CD4-positive, alpha-beta T cell treated with Interleukin-21 for 1 hour (primary cell): ENCODE measurements at regions not wholly inside any gene's neighbourhood (a gene's known extent, or its start where the extent isn't known, plus 50 kb on each side); places are given as distances from the start of the nearest gene placed in this dataset.

ENCODE experiments used
- DNase-seq: peaks from one replicate; pipeline ENCODE4 v3.0.0-alpha.2; 2020

DNA sequence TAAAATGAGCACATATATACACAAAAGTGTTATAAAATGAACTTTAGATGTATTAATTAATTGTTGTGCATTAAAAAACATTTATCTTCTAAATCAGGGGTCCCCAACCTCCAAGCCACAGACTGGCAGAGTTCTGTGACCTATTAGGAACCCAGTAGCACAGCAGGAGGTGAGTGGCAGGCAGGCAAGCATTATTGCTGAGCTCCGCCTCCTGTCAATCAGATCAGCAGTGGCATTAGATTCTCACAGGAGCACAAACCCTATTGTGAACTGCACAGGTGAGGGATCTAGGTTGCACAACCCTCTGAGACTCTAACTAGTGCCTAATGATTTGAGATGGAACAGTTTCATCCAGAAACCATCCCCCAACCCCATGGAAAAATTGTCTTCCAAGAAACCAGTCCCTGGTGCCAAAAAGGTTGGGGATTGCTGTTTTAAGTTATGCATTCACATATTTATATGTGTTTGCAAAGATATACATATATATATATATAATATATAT is 583.7 kb downstream of the KCNJ2 start:
- no peak for DNase-seq

DNA sequence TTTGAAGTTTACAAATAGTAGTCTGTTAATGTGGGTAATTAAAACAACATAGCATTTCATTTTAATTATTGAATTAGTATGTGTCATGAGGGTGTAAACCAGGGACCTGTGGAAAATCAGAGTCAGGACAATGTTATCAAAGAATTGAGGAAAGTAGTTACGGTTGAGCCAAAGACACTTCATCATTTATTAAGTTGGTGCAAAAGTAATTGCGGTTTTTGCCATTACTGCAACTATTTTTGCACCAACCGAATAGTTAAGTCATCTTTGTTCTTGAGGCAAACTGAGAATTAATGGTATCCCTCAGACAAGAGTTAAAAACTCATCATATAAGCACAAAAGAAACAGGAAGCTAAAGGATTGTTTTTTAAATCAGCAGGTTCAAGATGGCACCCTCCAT is 593.7 kb downstream of the KCNJ2 start:
- DNase-seq, result no peak

DNA sequence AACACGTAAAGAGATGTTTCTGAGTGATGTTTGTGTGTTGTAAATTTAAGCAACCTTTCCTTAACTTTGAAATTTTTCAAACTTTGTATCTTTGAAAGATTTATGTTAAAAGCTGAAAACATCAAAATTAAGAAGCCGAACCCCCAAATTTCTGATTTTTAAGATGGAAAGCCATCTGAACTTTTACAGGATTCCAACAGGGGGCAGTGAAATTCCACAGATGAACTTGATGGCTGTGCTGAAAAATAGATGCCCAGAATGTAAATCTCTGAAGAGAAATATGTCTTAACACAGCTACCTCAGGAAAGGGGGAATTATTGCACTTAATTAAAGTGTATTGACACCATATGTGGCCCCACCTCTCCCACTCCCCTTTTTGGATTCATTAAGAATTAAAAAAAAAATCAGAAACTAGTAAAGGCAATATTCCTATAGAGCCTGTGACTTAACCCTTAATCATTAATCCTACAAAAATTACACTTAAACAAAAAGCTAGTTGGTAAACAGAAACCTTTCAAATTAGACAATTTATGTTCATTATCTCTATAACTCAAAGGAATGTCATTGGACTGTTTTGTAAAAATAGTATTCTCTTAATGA is 597.9 kb downstream of the KCNJ2 start:
- no peak for DNase-seq

DNA sequence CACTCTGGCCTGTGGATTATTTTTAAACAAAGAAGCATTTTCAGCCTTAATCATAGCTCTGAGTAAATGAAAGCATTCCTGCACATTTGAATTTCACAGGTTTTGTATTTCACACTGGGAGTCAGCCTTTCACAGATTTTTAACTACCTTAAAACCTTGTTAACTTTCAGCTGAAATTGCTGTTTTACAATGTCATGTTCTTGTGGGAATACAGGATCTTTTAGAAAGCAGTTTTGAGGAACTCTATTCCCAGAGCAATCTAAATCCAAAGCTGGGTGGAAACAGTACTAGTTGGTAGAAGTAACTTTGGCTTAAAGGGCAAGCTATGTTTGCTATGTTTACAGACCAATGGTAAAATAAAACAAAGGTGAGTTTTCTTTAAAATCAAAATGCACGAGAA is 600.6 kb downstream of the KCNJ2 start:
- DNase-seq, result no peak

DNA sequence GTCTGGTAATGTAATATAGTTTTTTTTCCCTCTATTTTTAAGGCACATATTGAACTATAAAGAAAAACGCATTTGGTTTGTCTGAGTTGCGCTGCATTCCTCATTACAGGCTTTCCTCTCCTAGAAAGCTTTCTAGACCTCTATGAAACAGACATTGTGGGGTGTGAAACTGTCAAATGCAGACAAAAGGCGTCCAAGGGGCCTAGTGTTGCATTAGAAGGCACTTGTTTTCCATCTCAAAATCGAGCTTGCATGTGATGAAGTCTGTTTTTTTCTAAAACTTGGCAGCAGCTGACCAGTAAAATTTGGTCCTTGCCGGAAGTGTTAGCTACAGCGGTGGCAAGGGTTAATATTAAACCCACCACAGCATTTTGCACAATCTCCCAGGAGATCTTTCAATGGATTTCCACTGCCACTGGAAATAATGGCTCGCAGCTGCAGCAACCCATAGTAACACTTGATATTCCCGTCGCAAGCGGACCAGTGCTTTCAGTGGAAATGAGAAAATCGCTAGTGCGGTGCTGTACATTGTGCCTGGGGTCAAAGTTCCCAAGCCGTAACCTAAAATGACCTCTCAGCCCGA is 602.6 kb downstream of the KCNJ2 start:
- no peak for DNase-seq

DNA sequence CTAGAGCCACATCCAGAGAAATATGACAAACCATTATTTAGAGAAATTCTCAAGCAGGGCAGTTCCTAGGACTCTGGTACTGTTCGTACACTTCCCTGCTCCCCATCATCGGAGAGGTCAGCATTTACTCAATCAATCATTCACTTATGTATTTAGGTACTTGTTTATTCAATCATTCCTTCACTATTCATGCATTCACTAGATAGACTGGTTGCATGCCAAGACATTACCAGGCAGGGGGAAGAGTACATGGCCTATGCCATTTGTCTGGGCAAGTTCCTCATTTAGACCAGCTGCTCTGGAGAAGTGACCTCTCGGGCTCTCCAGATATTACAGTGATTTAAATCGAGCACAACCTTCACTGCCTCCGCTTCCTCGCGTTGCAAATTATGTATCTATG is 603.4 kb downstream of the KCNJ2 start:
- DNase-seq, result no peak

GRCh38 chr17:70773258-70773657 is 603.9 kb downstream of the KCNJ2 start:
- no peak for DNase-seq

GRCh38 chr17:70774339-70775117 is 605.2 kb downstream of the KCNJ2 start:
- no peak for DNase-seq

- no peak for DNase-seq
These were observed 606.3 kb downstream of the KCNJ2 start for GRCh38 chr17:70775679-70776078.

DNA sequence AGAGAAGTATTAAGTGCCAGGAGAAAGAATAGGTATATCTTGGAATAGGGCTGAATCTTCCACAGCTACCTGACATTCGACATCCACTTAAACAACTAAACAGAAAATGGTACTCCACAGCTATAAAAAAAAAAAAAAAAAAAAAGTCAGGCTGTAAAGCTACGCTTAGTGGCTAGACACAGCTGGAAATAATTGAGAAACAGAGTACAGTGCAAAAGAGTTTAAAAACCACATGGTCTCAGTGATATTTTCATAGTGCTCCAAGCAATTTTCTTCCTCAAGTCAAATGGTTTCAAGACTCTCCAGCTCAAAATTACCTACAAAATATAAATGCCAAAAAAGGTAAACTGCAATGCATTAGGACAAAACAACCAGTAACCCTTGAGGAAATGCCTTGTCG is 607.1 kb downstream of the KCNJ2 start:
- no peak for DNase-seq

DNA sequence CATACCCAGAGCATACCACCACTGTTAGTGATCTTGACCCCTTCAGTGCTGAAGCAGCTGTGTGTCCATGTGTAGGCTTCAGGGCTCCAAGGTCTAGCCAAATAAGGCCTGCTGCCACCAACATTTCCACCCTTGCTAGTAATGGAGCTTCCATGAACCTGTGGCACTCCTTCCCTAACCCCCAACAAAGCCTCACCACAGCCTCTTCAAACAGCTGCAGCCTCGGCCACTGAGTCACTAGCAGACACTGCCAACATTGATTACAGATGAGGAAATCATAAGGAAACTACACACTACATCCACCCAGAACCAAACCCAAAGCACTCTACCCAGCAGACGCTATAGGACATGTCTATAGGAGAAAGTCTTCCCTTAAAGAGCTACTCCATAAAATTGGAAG is 610.7 kb downstream of the KCNJ2 start:
- DNase-seq, result no peak

DNA sequence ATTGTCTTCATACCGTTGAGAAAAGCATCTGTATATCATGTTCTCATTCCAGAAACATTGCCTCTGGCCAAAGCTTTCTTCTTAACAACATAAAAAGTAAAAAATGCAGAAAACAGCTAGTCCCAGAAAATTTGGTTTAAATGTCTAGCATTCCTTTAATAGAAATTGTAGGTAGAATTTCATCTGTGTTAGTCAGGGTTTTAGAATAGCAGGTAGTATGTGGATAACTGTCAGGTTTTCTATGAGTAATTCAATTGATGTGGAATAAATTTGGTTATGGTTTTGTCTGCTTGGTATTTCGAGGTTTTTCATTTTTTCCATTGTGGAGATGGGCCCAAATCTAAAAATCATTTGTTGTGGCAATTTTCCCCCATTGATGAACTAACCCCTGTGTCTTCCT is 616.7 kb downstream of the KCNJ2 start:
- no peak for DNase-seq

GRCh38 chr17:70787721-70788300 is 618.5 kb downstream of the KCNJ2 start:
- no peak for DNase-seq

- no peak for DNase-seq
These were observed 622.6 kb downstream of the KCNJ2 start for GRCh38 chr17:70791748-70792443.

DNA sequence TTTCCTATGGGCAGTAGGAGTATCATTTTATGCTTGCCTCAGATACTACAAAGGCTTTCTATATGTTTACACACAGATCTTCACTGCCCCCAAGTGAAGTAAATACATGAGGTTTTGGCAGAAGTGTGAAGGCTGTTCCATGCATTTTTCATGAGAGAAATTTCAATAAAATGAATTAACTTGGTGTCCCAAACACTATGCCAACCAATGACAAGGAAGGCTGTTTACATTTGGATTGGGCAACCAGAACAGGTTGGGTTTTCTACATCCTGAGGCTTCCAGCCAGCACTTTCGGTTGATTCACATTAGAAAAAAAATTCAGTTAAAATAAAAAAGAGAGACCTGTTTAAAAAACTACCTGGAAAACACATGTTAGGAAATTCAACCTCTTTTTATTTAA is 625.4 kb downstream of the KCNJ2 start:
- DNase-seq, result no peak

GRCh38 chr17:70795620-70796019 is 626.3 kb downstream of the KCNJ2 start:
- DNase-seq, result no peak

- no peak for DNase-seq
These were observed 627.4 kb downstream of the KCNJ2 start for GRCh38 chr17:70796757-70797156.

- DNase-seq, result no peak
These were observed 627.8 kb downstream of the KCNJ2 start for GRCh38 chr17:70797166-70797565.

DNA sequence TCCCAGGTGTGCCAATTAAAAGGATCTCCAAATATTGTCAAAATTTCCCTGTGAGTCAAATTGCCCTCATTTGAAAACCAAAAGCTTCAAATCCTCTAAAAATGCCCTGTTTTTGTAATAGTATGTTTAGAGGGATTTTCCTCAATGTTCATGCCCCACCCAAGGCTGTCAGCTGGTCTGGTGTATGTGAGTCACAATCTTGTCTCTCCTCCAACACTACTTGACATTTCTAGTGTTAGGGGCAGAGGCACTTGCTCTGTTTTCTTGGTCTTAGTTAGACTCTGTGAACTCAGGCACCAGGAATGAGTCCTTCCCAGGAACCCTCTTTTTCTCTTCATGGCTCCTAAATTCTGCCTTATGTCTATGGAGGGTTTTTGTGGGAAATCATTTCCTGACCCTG is 634.8 kb downstream of the KCNJ2 start:
- DNase-seq, result no peak

DNA sequence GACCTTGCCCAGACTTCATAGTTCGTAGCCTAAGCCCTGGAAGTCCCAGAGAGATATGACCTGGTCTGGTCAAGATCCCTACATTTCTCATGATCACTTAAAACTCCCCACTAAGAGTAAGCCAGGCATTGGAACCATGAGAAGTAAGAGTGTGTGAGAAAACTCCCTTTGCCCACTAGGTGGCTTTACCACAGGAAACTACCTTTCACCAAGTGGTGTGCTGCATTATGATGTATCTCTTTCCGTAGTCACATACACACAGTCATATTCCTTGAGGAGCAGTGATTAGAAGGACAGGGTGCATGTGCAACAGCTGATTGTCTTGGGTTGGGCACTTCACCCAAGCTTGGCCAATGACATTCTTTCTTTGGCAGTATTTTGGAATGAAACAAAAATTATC is 639.3 kb downstream of the KCNJ2 start:
- no peak for DNase-seq

- no peak for DNase-seq
These were observed 641.3 kb downstream of the KCNJ2 start for GRCh38 chr17:70810609-70811008.

DNA sequence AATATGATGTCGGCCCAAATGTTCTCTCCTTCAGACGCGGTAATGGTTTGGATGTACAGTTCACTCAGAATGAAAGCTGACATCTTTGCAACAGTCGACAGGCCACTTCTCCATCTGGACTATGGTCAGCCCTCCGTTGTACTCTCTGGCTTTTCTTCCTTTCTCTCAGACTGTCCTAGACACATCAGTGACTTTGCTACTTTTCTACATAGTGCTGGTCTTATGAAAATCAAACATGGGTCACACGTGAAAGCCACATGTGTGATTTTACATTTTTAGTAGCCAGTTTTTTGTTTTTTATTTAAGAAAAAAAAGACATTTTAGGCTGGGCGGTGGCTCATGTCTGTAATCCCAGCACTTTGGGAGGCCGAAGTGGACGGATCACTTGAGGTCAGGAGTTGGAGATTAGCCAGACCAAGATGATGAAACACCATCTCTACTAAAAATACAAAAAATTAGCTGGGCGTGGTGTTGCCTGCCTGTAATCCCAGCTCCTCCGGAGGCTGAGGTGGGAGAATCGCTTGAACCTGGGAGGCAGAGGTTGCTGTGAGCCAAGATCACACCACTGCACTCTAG is 644.1 kb downstream of the KCNJ2 start:
- DNase-seq, result no peak

- no peak for DNase-seq
These were observed 649.9 kb downstream of the KCNJ2 start for GRCh38 chr17:70819183-70819582.
